Bone marrow (tissue), 2 donors: ENCODE measurements at regions not wholly inside any gene's neighbourhood (a gene's known extent, or its start where the extent isn't known, plus 50 kb on each side); places are given as distances from the start of the nearest gene placed in this dataset.

ENCODE experiments used
- DNase-seq, 2 donors: peaks; one replicate each; lab custom pipeline; 2025; lab: John Stamatoyannopoulos, UW

DNA sequence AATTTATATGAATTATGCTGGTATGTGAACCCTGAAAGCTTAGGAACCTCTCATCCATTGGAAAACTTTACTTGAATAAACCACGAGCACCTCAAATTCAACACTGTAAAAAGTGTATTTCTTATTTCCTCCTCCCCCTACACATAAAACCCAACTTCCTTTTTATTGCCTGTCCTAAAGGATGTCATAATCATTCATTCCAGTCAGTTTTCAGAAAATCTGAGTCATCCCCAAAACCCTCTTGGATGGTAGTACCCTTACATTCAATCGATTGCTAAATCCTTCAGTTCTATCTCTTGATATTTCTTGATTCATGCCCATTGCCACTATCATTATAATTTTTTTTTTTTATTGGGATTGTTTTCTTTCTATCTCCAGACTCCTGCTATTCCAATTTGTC, 91.1 kb upstream of the ATP8A1 start:
- peak in 1 of 2 donors; percentile 60 for DNase-seq

DNA sequence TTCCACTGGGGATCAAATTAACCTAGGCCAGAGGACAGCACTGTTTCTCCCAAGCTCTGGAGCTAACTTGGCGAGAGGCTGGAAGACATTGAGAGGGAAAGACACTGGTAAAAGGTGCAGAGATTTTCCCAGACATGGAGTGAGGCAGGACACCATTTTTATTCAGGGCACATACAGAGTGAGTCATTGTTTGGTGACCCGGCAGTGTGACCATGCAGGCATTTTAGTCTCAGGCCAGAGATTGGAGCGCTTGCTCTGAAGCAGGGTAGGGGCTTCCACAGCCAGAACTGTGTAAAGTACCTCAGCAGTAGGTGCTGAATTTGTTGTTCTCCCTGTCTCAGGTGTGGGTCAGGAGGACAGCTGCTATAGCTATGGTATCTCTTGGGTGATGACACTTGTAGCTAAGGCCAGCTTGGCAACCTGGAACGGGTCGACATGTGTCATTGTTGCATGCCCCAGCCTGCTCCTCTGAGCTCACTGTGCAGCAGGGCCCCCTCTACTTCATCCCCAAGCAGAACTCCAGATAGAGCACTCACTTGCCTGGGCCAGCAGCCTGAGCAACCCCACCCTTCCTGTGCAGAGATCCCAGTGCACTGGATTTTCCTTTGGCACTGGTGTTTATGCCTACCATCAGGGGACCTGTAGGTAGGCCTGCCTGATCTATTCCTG, 79.8 kb upstream of the ATP8A1 start:
- no peak for DNase-seq

DNA sequence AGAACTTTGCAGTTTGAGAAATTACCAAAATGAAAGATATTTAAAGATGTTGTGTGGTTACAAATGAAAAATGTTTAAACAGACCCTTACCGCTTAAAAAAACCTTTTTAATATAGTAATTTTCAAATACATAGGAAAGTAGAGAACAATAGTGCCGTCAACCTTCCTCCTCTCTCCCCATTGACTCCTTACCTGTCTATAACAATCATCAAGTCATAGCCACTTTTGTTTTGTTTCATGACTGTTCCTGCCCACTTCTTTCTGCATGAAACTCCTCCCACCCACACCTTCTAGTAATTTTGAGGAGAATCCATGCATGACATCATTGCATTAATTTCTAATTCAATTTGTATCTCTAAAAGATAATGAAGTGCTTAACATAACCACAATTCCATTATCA, 76.5 kb upstream of the ATP8A1 start:
- no peak for DNase-seq

DNA sequence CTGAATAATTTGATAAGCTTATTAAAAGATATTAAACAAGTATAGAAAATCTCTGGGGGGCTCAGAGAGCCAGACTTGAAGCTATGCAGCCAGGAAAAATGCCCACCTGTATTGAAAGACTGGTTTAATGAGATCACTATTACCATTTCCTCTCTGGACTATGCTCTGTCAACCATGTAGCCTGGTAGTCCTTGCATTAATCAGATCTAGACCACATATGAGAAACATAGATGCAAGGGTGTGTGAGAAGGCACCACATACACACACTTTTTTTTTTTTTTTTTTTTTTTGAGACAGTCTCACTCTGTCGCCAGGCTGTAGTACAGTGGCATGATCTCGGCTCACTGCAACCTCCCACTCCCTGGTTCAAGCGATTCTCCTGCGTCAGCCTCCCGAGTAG, 75.9 kb upstream of the ATP8A1 start:
- DNase-seq: no peak

DNA sequence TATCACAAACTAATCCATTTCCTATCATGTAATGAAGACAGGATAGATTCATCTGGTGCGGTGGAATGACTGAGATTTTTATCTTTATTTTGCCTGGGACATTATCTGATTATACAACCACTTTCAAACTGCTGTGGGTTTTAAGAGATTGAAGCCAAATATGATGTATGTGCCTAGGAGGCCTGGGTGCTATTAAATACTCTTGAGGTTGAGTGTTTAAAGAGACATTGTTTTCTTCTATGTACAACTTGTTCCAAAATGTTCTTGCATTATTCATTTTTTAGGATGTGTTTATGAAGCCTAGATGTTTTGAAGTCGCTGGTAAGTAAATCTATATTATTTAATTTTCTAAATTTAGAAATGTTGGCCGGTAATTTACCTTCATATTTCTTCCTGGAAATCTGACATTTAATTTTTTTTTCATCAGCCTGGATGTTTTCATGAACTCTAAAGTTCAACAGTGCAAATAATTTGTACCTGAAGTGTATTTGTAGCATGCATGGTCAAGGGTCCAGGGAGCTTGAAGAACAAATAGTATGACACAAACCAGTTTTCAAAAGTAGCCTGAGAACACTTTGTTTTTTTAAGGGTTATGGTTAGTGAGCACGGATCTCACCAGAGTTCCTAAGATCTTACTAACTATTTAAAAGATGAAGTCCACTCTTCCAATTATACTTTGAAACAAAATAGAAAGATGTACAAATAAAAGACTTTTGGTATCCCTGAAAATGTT, 72.8 kb upstream of the ATP8A1 start:
- no peak for DNase-seq

DNA sequence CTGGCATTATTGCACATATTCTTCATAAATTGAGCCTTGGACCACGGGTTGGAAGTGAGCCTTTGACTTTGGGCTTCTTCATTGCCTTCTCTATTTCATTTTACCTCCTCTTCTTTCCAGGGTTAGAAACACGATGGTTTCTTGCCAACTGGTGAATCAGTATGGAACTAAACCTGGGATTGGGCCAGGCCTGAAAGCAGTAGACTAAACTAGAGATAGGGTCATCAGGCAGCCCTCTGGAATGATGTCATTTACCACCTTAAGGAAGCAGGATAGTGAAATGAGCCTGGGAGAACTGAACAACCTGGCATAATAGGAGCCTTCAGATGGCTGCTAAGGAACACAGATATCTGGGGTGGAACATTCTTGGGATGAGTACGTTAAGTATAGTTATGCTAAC, 67.5 kb upstream of the ATP8A1 start:
- no peak for DNase-seq

DNA sequence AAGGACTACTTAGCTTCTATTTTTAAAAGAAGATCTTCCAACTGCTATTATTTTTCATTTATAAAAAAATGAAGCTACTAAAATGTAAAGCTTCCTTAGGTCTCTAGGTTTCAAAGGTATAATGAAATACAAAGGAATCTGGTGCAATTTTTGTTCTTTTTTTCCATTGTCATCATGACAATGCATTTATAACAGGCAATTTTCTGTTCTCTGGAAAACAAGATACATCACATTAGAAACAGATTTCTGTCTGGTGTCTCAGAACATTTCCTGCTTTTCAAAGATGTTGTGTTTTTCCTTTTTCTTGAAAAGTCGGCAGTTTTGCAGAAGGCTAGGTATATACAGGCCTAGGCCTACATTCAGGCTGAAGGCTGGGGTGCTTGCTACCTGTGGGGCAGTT, 63.6 kb upstream of the ATP8A1 start:
- no peak for DNase-seq

DNA sequence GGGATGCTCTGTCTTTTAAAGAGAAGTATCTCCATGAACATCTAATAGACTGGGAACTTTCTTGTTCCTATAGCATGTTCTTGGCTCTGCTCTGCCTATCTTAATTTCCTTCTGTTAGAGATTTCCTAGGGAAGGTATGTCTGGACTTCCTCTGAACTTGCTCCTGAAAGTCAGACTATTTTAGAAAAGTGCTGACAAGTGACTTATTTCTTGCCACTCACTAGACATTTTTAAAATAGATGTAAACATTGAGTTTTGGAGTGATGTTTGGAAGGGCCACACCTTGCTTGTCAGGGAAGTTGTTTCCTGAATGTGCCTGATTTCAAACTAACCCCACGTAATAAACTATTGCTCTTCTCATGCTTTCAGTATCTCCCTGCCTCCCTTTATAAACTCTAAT, 62.4 kb upstream of the ATP8A1 start:
- DNase-seq: no peak

DNA sequence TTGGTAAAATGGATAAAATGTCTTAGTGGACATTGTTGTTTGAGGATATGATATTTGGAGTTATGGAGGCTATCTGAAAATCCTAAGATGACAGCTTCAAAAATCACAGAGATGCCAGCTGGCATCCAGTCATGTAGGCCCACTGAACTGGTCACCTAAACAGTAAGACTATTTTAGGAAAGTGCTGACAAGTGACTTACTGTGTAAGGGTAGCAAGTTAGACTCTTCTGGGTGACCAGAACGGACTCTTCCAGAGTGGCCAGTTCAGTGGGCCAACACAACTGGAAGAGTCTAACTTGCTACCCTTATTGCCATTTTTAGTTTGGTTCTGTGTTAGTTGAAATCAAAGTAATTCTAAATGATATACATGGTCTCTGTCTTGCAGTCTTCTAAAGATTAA, 61.4 kb upstream of the ATP8A1 start:
- no peak for DNase-seq

DNA sequence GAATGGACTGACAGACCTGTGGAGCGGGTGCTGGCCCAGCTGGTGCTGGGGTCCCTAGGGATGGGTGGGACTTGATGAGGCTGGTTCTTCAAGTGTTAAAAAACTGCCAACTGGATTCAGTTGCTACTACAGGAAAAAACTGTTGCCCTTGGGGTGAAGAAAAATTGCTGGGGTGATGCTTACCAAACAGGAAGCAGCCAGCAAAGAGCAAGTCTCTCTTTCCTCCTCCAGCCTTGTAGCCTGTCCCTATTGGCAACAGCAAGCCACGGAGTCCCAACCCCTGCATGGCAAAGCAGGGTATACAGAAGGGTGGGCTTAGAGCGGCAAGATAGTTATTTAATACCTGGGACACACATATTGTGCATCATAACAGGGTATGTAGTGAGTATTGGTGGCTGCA, 60.1 kb upstream of the ATP8A1 start:
- peak in 1 of 2 donors; percentile 48 for DNase-seq

DNA sequence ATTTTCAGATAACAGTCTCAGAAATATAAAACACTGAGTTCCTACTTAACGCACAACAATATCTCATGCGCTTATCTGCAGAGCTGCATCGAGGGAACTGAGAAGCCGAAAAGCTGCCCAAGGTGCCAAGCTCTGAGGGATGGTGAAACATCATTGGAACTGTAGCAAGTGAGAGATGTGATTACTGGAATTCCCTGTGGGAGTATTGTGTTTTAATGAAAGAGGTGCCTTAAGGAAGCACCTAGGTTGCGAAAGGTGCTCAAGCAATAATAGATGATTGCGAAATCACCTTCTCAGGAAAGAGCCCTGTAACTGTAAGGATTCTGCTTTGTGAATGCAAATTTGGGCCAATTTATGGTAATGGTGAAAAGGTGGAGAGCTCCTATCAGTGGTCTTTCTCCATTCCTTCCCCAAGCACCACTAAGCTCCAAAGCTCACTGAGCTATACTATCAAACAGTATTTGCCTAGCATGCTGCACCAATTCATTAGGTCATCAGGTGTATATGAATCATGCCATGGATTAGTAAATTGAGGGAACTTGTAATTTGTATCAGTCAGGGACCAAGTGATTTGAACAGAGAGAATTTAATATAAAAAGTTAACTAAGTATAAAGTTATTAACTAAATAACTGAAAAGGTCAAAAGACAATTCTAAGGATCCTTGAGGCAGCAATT, 59.0 kb upstream of the ATP8A1 start:
- no peak for DNase-seq

DNA sequence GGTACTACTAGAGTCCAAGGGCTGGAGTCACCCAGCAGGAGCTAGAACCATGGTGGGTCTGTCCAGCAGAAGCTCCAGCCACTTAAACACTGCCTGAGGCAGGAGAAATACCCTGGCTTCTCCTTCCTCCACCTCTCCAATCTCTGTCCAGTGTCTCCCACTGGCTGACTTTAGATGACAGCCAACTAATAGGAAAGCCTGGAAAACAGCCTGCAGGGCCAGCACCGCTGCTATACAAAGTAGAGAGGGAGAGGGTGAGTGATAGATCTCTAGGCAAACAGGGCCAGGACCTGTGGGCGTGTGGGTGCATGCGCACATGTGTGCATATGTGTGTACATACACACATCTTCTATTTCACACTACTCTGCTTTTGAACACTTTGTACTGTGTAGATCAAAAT, 56.5 kb upstream of the ATP8A1 start:
- no peak for DNase-seq

DNA sequence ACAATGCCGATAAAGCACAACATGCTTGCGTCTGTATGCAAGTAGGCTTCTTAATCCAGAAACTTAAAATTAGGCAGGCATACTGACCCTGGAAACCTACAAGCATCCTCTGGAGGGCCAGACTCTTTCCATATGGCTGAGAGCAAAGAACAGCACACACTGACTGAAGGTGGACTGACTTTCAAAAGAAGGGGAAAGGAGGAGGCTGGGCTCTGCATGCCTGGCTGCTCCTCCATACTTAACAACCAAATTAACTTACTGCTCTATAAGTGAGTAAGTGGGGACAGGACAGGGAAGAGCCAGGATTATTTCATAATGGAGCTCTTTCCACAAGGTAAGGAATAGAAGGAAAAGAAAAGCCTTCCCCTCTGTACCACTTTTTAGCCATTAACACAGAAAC, 55.9 kb upstream of the ATP8A1 start:
- no peak for DNase-seq

DNA sequence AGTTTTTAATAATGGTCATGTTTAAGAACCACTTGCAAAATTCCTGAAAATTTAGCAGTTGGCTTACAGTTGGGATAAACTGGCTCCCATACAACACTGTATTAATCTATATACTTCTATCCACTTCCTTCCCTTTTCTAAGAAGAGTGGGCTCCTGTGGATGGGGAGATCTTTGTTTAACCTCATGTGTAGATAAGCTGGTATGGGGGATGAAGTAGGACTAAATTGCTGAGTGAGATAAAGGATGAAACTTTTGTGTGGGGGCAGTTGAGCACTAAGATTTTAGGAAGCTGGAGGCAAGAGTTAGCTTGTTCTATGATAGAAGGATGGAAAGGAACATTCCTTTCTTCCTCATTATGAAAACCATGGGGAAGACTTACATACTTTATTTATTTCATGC, 54.6 kb upstream of the ATP8A1 start:
- DNase-seq: no peak

DNA sequence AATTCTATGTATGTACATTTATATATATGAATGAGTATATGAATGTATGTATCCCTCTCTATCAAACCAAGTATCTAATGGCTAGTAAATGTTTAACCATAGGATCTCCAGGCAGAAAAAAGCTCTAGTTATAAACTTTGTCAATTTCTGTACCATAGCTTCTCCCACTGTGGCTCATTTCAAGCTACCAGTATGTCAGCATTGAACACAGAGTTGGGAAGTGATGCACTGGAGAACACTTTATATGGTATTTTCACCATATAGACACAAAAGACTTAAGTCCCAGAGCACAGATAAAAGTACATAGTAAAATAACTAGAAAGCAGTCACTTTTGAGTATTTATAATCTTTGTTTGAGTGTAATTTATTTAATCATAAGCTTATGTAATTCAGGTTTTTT, 53.9 kb upstream of the ATP8A1 start:
- DNase-seq: no peak

DNA sequence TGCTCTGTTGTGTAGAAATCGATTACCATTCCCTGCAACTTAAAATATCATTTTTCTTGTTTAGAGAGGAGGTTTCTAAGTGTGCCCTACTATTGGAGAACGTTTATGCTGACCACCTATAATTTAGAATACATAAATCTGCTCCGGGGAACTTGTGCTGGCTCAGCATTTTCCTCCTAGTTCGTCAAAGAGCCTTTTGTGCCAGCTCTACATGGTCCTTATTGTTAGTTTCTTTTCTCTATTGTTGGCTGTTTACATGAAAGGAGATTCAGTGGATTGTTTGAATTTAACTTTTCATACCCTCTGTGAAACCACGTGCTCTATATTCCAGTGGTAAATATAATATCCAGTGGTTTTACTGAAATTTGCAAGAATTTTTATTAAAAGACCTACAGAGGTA, 53.4 kb upstream of the ATP8A1 start:
- no peak for DNase-seq

DNA sequence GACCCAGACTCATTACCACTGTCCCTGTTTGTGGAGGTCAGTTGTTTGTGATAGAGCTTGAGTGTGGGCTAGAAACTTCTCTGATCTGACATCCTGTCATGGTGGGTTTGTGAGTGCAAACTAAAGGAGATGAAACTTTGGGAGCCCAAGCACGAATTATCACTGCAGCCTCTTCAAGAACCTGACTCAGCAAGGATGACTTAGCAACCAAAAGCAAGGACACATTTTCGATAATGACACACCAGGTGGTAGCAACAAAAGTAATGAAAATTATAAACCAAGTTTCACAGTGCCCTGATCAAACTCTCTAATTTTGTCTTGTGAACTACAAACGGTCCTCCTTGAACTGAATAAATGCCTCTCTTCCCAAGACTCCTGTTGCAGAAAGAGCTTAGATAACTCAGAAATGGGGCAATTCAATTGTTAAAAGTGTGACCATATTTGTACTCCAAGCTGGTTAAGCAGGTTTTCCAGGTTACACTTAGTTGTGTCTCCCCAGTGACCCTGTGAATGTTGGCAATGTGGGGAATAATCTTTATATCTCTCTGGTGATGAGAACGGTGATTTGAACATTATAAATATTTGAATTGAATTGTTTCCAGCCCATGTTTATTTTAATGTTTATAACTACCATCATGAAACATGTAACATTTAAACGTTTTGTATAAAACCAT, 52.6 kb upstream of the ATP8A1 start:
- DNase-seq: no peak

DNA sequence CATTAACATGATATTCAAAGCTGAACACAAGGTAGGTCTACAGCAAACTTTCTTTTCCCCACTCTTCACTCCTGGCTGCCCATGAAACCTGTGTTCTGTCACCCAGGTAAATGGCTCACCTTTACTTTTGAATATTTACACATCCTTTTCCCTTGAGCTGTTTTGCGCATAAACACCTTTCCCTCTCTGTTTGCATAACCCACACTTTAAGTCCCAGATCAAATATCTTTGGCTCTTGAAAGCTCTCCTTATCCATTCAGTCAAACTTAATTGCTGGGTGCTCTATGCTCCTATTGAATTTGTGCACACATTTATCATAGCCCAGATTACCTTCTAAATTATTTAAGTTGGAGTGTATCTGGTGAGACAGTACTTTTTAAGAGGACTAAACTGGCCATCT, 51.7 kb upstream of the ATP8A1 start:
- DNase-seq: no peak
